Left ventricle myocardium inferior (tissue), 1 donor: ENCODE measurements at regions not wholly inside any gene's neighbourhood (a gene's known extent, or its start where the extent isn't known, plus 50 kb on each side); places are given as distances from the start of the nearest gene placed in this dataset.

Experiments used
- DNase-seq: peaks from one replicate; pipeline ENCODE4 v3.0.0-alpha.2; 2020
- H3K27ac ChIP-seq: fragments of 200-600 bp; replicated peaks from 2 replicates; pipeline ENCODE4 v1.8.0; 2021
- H3K27me3 ChIP-seq: fragments of 200-600 bp; 2 replicates; pipeline ENCODE4 v1.8.0; 2021; ENCODE audit warnings: low read depth
- H3K36me3 ChIP-seq: fragments of 200-600 bp; 2 replicates; pipeline ENCODE4 v1.8.0; 2021
- H3K4me1 ChIP-seq: fragments of 200-600 bp; 2 replicates; pipeline ENCODE4 v1.8.0; 2021
- H3K4me3 ChIP-seq: fragments of 200-600 bp; 2 replicates; pipeline ENCODE4 v1.8.0; 2021; ENCODE audit warnings: mild to moderate bottlenecking, moderate library complexity
- H3K9me3 ChIP-seq: fragments of 200-600 bp; replicated peaks from 2 replicates; pipeline ENCODE4 v1.8.0; 2021
- CTCF ChIP-seq: fragments of 200-600 bp; IDR thresholded peaks from 2 replicates; pipeline ENCODE4 v1.8.0; 2021; ENCODE audit warnings: antibody characterized with exemption, mild to moderate bottlenecking, borderline replicate concordance
- intact Hi-C: fragments of 100-400 bp; cut with micrococcal nuclease; formaldehyde crosslinking; loops from one replicate; pipeline ENCODE4 v1.11.0; 2022
- donor health status: DM: no; HTN: yes; CAD: no; lungs with severe emphysema.

GRCh38 chr14:80358112-80358511 lies 146.8 kb upstream of the DIO2 start:
- Histone ChIP-seq H3K36me3 (no peaks in the 10 kb centered on the region), H3K4me3 (no peak overlapping the region), H3K27ac (no peak overlapping the region), H3K9me3 (peaks cover 13% of the 10 kb centered on the region), H3K27me3 (no peaks in the 10 kb centered on the region), H3K4me1 (no peaks in the 10 kb centered on the region)
- DNase-seq = no peak
- no peak for TF ChIP-seq CTCF
- intact Hi-C loops = no loop called here

GRCh38 chr14:80356413-80356812 lies 145.1 kb upstream of the DIO2 start:
- no peak for TF ChIP-seq CTCF
- H3K27me3 ChIP-seq = no peaks in the 10 kb centered on the region
- no peak overlapping the region for H3K4me3 ChIP-seq
- intact Hi-C loops = no loop called here
- H3K4me1 ChIP-seq = no peaks in the 10 kb centered on the region
- no peaks in the 10 kb centered on the region for H3K9me3 ChIP-seq
- DNase-seq = no peak
- no peaks in the 10 kb centered on the region for H3K36me3 ChIP-seq
- no peak overlapping the region for H3K27ac ChIP-seq

- no peak for DNase-seq
- H3K4me1 ChIP-seq = no peaks in the 10 kb centered on the region
- no peaks in the 10 kb centered on the region for H3K9me3 ChIP-seq
- TF ChIP-seq CTCF = no peak
- intact Hi-C loops = no loop called here
- no peak overlapping the region for H3K27ac ChIP-seq
- H3K27me3 ChIP-seq = no peaks in the 10 kb centered on the region
- H3K4me3 ChIP-seq = no peak overlapping the region
- no peaks in the 10 kb centered on the region for H3K36me3 ChIP-seq
Measured at GRCh38 chr14:80354860-80355581, 143.7 kb upstream of the DIO2 start.

- no peak for DNase-seq
- Histone ChIP-seq H3K27me3 (no peaks in the 10 kb centered on the region), H3K4me3 (no peak overlapping the region), H3K9me3 (no peaks in the 10 kb centered on the region), H3K4me1 (no peaks in the 10 kb centered on the region), H3K27ac (no peak overlapping the region), H3K36me3 (no peaks in the 10 kb centered on the region)
- no peak for TF ChIP-seq CTCF
- intact Hi-C loops = no loop called here
Measured at GRCh38 chr14:80352471-80352870, 141.2 kb upstream of the DIO2 start.

GRCh38 chr14:80350707-80351106 lies 139.4 kb upstream of the DIO2 start:
- DNase-seq = no peak
- H3K9me3 ChIP-seq = no peaks in the 10 kb centered on the region
- H3K27ac ChIP-seq = no peak overlapping the region
- H3K4me3 ChIP-seq = no peak overlapping the region
- no peaks in the 10 kb centered on the region for H3K36me3 ChIP-seq
- intact Hi-C loops = no loop called here
- TF ChIP-seq CTCF = no peak
- no peaks in the 10 kb centered on the region for H3K27me3 ChIP-seq
- H3K4me1 ChIP-seq = no peaks in the 10 kb centered on the region
